H1 (cell line): ENCODE measurements at regions not wholly inside any gene's neighbourhood (a gene's known extent, or its start where the extent isn't known, plus 50 kb on each side); places are given as distances from the start of the nearest gene placed in this dataset.

ENCODE experiments used
- CBX5 ChIP-seq: fragments of 300-800, 300-1000 bp; sonication (generic); IDR thresholded peaks from 2 replicates; pipeline ENCODE4 v1.7.1; 2016; ENCODE audit warnings: antibody characterized with exemption, low read length, low read depth
- CHD1 ChIP-seq: IDR thresholded peaks from 2 replicates; pipeline ENCODE4 v1.6.1; 2012; ENCODE audit warnings: low read depth, low read length, improper control_type of control experiment
- CTCF ChIP-seq, 3 experiments: IDR thresholded peaks; 1 replicate in 2 of 3; 2 replicates in 1 of 3; pipeline versions ENCODE4 v1.5.1 to v1.6.1; 2011; ENCODE audit warnings: low read length in 3 of 3, mild to moderate bottlenecking in 3 of 3, inconsistent platforms in 2 of 3, low read depth in 1 of 3, moderate library complexity in 1 of 3; ENCODE audit not compliant: insufficient read depth in 1 of 3; ENCODE audit errors: control extremely low read depth in 1 of 3
- EZH2 ChIP-seq: fragments of 200-600 bp; sonication (generic); IDR thresholded peaks from 2 replicates; pipeline ENCODE4 v1.7.1; 2012; ENCODE audit warnings: low read depth, mild to moderate bottlenecking, moderate library complexity, low read length, inconsistent platforms; ENCODE audit not compliant: severe bottlenecking
- HDAC2 ChIP-seq, 2 experiments: fragments of 300-600 bp in 1 of 2; sonication (generic) in 1 of 2; IDR thresholded peaks; 2 replicates each; pipeline ENCODE4 v1.6.1; 2011 to 2012; ENCODE audit warnings: low read depth in 2 of 2, low read length in 2 of 2, mild to moderate bottlenecking in 2 of 2, moderate library complexity in 2 of 2, borderline replicate concordance in 1 of 2, inconsistent platforms in 1 of 2
- PHF8 ChIP-seq: fragments of 200-600 bp; sonication (generic); conservative IDR thresholded peaks from 2 replicates; pipeline ENCODE4 v1.7.1; 2012; ENCODE audit warnings: low read depth, mild to moderate bottlenecking, inconsistent platforms, low read length, moderate library complexity
- POLR2A ChIP-seq, 2 experiments: IDR thresholded peaks; 1 replicate in 1 of 2; 2 replicates in 1 of 2; pipeline ENCODE4 v1.6.1; 2011; ENCODE audit warnings: low read depth in 2 of 2, low read length in 2 of 2, mild to moderate bottlenecking in 2 of 2; ENCODE audit errors: control extremely low read depth in 1 of 2
- POLR2AphosphoS5 ChIP-seq: IDR thresholded peaks from 2 replicates; pipeline ENCODE4 v1.6.1; 2011; ENCODE audit warnings: low read depth, low read length
- RAD21 ChIP-seq, 2 experiments: IDR thresholded peaks in 1 of 2; conservative IDR thresholded peaks in 1 of 2; 2 replicates each; pipeline ENCODE4 v1.6.1; 2011; ENCODE audit warnings: low read depth in 2 of 2, low read length in 2 of 2, improper control_type of control experiment in 1 of 2, inconsistent platforms in 1 of 2, mild to moderate bottlenecking in 1 of 2, moderate library complexity in 1 of 2

GRCh38 chr5:116810951-116811350, 236.3 kb upstream of the SEMA6A start:
- TF ChIP-seq CBX5 = no peak
- TF ChIP-seq POLR2AphosphoS5 = no peak
- no peak for TF ChIP-seq POLR2A (IDR thresholded peaks at IDR 0.05; ENCODE audit: control extremely low read depth in 1 of 2, low read depth in 2 of 2, low read length in 2 of 2)
- no peak for TF ChIP-seq RAD21 (IDR thresholded peaks at IDR 0.05 in 1 of 2, conservative IDR thresholded peaks at IDR 0.05 in 1 of 2; ENCODE audit: low read depth in 2 of 2, low read length in 2 of 2)
- no peak for TF ChIP-seq CTCF (IDR thresholded peaks at IDR 0.05; ENCODE audit: control extremely low read depth in 1 of 3, insufficient read depth in 1 of 3, low read depth in 1 of 3, low read length in 3 of 3)
- TF ChIP-seq PHF8 = no peak
- no peak for TF ChIP-seq HDAC2 (IDR thresholded peaks at IDR 0.05; ENCODE audit: borderline replicate concordance in 1 of 2, low read depth in 2 of 2, low read length in 2 of 2)
- TF ChIP-seq CHD1 = no peak
- no peak for TF ChIP-seq EZH2
